ENCODE measurements at regions not wholly inside any gene's neighbourhood (a gene's known extent, or its start where the extent isn't known, plus 50 kb on each side); places are given as distances from the start of the nearest gene placed in this dataset.
"Not testable (repeated sequence)": the region's sequence is repeated elsewhere in the genome, so short reads cannot be mapped to it uniquely, and the experiment has no call there.

DNA sequence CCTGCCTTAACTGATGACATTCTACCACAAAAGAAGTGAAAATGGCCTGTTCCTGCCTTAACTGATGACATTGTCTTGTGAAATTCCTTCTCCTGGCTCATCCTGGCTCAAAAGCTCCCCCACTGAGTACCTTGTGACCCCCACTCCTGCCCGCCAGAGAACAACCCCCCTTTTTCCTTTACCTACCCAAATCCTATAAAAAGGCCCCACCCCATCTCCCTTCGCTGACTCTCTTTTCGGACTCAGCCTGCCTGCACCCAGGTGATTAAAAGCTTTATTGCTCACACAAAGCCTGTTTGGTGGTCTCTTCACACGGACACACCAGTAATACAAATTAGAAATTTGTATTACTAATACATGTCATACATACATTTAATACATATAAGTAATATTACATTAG, 489.9 kb upstream of the IMPG1 start:
- not testable (repeated sequence) for TF ChIP-seq POLR2A (IDR thresholded peaks at IDR 0.05)
- TF ChIP-seq, protein P1, sequence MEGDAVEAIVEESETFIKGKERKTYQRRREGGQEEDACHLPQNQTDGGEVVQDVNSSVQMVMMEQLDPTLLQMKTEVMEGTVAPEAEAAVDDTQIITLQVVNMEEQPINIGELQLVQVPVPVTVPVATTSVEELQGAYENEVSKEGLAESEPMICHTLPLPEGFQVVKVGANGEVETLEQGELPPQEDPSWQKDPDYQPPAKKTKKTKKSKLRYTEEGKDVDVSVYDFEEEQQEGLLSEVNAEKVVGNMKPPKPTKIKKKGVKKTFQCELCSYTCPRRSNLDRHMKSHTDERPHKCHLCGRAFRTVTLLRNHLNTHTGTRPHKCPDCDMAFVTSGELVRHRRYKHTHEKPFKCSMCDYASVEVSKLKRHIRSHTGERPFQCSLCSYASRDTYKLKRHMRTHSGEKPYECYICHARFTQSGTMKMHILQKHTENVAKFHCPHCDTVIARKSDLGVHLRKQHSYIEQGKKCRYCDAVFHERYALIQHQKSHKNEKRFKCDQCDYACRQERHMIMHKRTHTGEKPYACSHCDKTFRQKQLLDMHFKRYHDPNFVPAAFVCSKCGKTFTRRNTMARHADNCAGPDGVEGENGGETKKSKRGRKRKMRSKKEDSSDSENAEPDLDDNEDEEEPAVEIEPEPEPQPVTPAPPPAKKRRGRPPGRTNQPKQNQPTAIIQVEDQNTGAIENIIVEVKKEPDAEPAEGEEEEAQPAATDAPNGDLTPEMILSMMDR (IDR thresholded peaks at IDR 0.05), result not testable (repeated sequence)
